CD14-positive monocyte (primary cell): ENCODE measurements at regions not wholly inside any gene's neighbourhood (a gene's known extent, or its start where the extent isn't known, plus 50 kb on each side); places are given as distances from the start of the nearest gene placed in this dataset.

ENCODE experiments used
- DNase-seq, 3 donors: peaks; one replicate each; pipeline ENCODE4 v3.0.0-alpha.2; 2011 to 2022
- H2AFZ ChIP-seq: 2 replicates; pipeline ENCODE4 v1.6.0; 2012; ENCODE audit warnings: mild to moderate bottlenecking, low read depth, low read length, inconsistent platforms; ENCODE audit not compliant: insufficient read depth, poor library complexity, severe bottlenecking
- H3K27ac ChIP-seq, 2 donors: 1 replicate in 1 of 2; 2 replicates in 1 of 2; pipeline ENCODE4 v1.5.1; 2012 to 2013; ENCODE audit warnings: low read length in 2 of 2, control low read depth in 1 of 2, inconsistent platforms in 1 of 2, low read depth in 1 of 2, mild to moderate bottlenecking in 1 of 2
- H3K27me3 ChIP-seq, 2 donors: one replicate each; pipeline versions ENCODE4 v1.6.0 to v1.6.1; 2011 to 2013; ENCODE audit warnings: low read length in 2 of 2; ENCODE audit not compliant: control insufficient read depth in 2 of 2, insufficient read depth in 2 of 2
- H3K36me3 ChIP-seq, 2 donors: replicated peaks in 1 of 2; 1 replicate in 1 of 2; 2 replicates in 1 of 2; pipeline versions ENCODE4 v1.5.1 to v1.6.1; 2012 to 2013; ENCODE audit warnings: low read length in 2 of 2, control low read depth in 1 of 2, inconsistent platforms in 1 of 2, mild to moderate bottlenecking in 1 of 2; ENCODE audit not compliant: insufficient read depth in 2 of 2, control insufficient read depth in 1 of 2
- H3K4me1 ChIP-seq, 2 donors: 1 replicate in 1 of 2; 2 replicates in 1 of 2; pipeline versions ENCODE4 v1.5.1 to v1.6.1; 2012 to 2013; ENCODE audit warnings: low read length in 2 of 2, control low read depth in 1 of 2, inconsistent platforms in 1 of 2, mild to moderate bottlenecking in 1 of 2, moderate library complexity in 1 of 2; ENCODE audit not compliant: insufficient read depth in 2 of 2, control insufficient read depth in 1 of 2
- H3K4me2 ChIP-seq: replicated peaks from 2 replicates; pipeline ENCODE3; 2012; ENCODE audit warnings: low read length, moderate library complexity, mild to moderate bottlenecking; ENCODE audit not compliant: poor library complexity, severe bottlenecking; ENCODE audit errors: extremely low read depth
- H3K4me3 ChIP-seq, 3 experiments: fragments of 200-600 bp in 1 of 3; sonication (generic) in 1 of 3; replicated peaks in 1 of 3; 1 replicate in 2 of 3; 2 replicates in 1 of 3; pipeline ENCODE4 v1.5.1; 2011 to 2013; ENCODE audit warnings: low read length in 3 of 3, mild to moderate bottlenecking in 3 of 3, control low read depth in 2 of 3, low read depth in 2 of 3, inconsistent platforms in 1 of 3, moderate library complexity in 1 of 3
- H3K79me2 ChIP-seq: 2 replicates; pipeline ENCODE4 v1.6.0; 2012; ENCODE audit warnings: mild to moderate bottlenecking, control low read depth, inconsistent platforms, low read length, moderate library complexity; ENCODE audit not compliant: insufficient read depth
- H3K9ac ChIP-seq: 2 replicates; pipeline ENCODE4 v1.6.0; 2017; ENCODE audit warnings: low read length, mild to moderate bottlenecking; ENCODE audit not compliant: insufficient read depth, poor library complexity, severe bottlenecking
- H3K9me3 ChIP-seq, 2 donors: replicated peaks in 1 of 2; 1 replicate in 1 of 2; 2 replicates in 1 of 2; pipeline versions ENCODE4 v1.5.1 to v1.6.1; 2012 to 2013; ENCODE audit warnings: low read length in 2 of 2, control low read depth in 1 of 2; ENCODE audit not compliant: control insufficient read depth in 1 of 2, insufficient read depth in 1 of 2
- H4K20me1 ChIP-seq: 2 replicates; pipeline ENCODE4 v1.6.0; 2012; ENCODE audit warnings: mild to moderate bottlenecking, low read length, control low read depth, moderate library complexity; ENCODE audit not compliant: insufficient read depth
- H3K27ac Mint-ChIP-seq, 7 donors: one replicate each; pipeline ENCODE4 v1.8.0; 2020; ENCODE audit warnings: mild to moderate bottlenecking in 7 of 7, mixed read lengths in 7 of 7, moderate library complexity in 6 of 7, inconsistent platforms in 2 of 7
- H3K27me3 Mint-ChIP-seq, 3 donors: one replicate each; pipeline ENCODE4 v1.8.0; 2021 to 2022; ENCODE audit warnings: low read depth in 3 of 3, mild to moderate bottlenecking in 3 of 3, mixed read lengths in 3 of 3, moderate library complexity in 3 of 3, inconsistent platforms in 1 of 3
- H3K36me3 Mint-ChIP-seq, 2 donors: one replicate each; pipeline ENCODE4 v1.8.0; 2020; ENCODE audit warnings: mixed read lengths in 2 of 2, inconsistent platforms in 1 of 2, mild to moderate bottlenecking in 1 of 2
- H3K4me1 Mint-ChIP-seq: one replicate; pipeline ENCODE4 v1.8.0; 2020; ENCODE audit warnings: mild to moderate bottlenecking, mixed read lengths
- H3K4me3 Mint-ChIP-seq, 2 donors: one replicate each; pipeline ENCODE4 v1.8.0; 2020; ENCODE audit warnings: mild to moderate bottlenecking in 2 of 2, mixed read lengths in 2 of 2, moderate library complexity in 1 of 2
- H3K9me3 Mint-ChIP-seq, 7 donors: one replicate each; pipeline ENCODE4 v1.8.0; 2020 to 2022; ENCODE audit warnings: mixed read lengths in 7 of 7, mild to moderate bottlenecking in 6 of 7, moderate library complexity in 6 of 7, inconsistent platforms in 2 of 7
- WGBS: methylation state at CpG from one replicate; pipeline ENCODE4 v1.1.5; 2013; ENCODE audit warnings: missing lambda C conversion rate; ENCODE audit not compliant: insufficient coverage; 5-methylcytosine and 5-hydroxymethylcytosine counted together
- intact Hi-C, 2 donors: fragments of 100-400 bp; cut with micrococcal nuclease; formaldehyde crosslinking; loops; one replicate each; pipeline versions ENCODE4 v1.15.0 to v1.15.1; 2023
- TF ChIP-seq, protein P1 (sequence below): fragments of 200-600 bp; IDR thresholded peaks from one replicate; pipeline ENCODE4 v1.8.0; 2022; ENCODE audit warnings: antibody characterized with exemption, mild to moderate bottlenecking

DNA sequence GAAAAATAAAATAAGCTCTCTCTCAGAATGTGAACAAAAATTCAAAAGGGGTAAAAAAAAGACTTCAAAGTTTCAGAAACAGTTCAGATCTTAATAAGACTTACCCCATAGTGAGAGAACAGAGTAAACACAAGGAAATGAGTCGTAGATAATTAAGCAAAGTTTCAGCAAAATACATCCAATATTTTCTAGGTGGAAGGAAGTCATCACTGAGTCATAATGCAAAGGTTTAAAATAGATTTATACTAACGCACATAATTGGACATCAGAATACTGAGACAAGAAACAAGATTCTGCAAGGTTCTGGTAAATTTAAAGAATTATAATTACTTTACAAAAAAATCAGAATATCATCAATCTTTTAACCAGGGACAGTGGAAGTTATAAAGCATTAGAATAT, 1370.7 kb upstream of the ATXN8OS start:
- H3K27me3 Mint-ChIP-seq: no peaks in the 10 kb centered on the region
- DNase-seq: no peak
- no peaks in the 10 kb centered on the region for H3K9me3 ChIP-seq
- no peak overlapping the region for H3K27ac ChIP-seq
- H3K36me3 Mint-ChIP-seq: no peaks in the 10 kb centered on the region
- no peak overlapping the region for H2AFZ ChIP-seq
- no peak overlapping the region for H3K27ac Mint-ChIP-seq
- H3K79me2 ChIP-seq: no peaks in the 10 kb centered on the region
- H3K4me1 Mint-ChIP-seq: no peaks in the 10 kb centered on the region
- WGBS: no CpG with 5 or more reads among the region's 2 CpGs
- H3K9me3 Mint-ChIP-seq: peaks cover 0 to 5% (median 1%) of the 10 kb centered on the region in 7 donors
- no peaks in the 10 kb centered on the region for H3K36me3 ChIP-seq
- H4K20me1 ChIP-seq: no peaks in the 10 kb centered on the region
- no peaks in the 10 kb centered on the region for H3K4me1 ChIP-seq
- H3K9ac ChIP-seq: no peak overlapping the region
- H3K4me3 ChIP-seq: no peak overlapping the region
- intact Hi-C loops: no loop called here
- H3K4me3 Mint-ChIP-seq: no peak overlapping the region
- no peaks in the 10 kb centered on the region for H3K27me3 ChIP-seq
- TF ChIP-seq, protein P1, sequence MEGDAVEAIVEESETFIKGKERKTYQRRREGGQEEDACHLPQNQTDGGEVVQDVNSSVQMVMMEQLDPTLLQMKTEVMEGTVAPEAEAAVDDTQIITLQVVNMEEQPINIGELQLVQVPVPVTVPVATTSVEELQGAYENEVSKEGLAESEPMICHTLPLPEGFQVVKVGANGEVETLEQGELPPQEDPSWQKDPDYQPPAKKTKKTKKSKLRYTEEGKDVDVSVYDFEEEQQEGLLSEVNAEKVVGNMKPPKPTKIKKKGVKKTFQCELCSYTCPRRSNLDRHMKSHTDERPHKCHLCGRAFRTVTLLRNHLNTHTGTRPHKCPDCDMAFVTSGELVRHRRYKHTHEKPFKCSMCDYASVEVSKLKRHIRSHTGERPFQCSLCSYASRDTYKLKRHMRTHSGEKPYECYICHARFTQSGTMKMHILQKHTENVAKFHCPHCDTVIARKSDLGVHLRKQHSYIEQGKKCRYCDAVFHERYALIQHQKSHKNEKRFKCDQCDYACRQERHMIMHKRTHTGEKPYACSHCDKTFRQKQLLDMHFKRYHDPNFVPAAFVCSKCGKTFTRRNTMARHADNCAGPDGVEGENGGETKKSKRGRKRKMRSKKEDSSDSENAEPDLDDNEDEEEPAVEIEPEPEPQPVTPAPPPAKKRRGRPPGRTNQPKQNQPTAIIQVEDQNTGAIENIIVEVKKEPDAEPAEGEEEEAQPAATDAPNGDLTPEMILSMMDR: no peak
- no peak overlapping the region for H3K4me2 ChIP-seq

- Histone ChIP-seq H2AFZ (no peak overlapping the region), H3K4me2 (no peak overlapping the region), H3K27ac (no peak overlapping the region), H3K9me3 (peaks cover 0 to 4% of the 10 kb centered on the region in 2 donors), H3K4me3 (no peak overlapping the region), H3K9ac (no peak overlapping the region), H3K27me3 (no peaks in the 10 kb centered on the region), H3K4me1 (no peaks in the 10 kb centered on the region), H3K36me3 (no peaks in the 10 kb centered on the region), H3K79me2 (no peaks in the 10 kb centered on the region), H4K20me1 (no peaks in the 10 kb centered on the region)
- no peak overlapping the region for H3K27ac Mint-ChIP-seq
- H3K27me3 Mint-ChIP-seq: no peaks in the 10 kb centered on the region
- intact Hi-C loops: no loop called here
- peaks cover 0 to 3% (median 1%) of the 10 kb centered on the region in 7 donors for H3K9me3 Mint-ChIP-seq
- TF ChIP-seq, protein P1: no peak
- no peak for DNase-seq
- 91% methylated on average over 3 of the region's 4 CpGs for WGBS
- H3K4me3 Mint-ChIP-seq: no peak overlapping the region
- no peaks in the 10 kb centered on the region for H3K36me3 Mint-ChIP-seq
- no peaks in the 10 kb centered on the region for H3K4me1 Mint-ChIP-seq
These were observed 1379.8 kb upstream of the ATXN8OS start for GRCh38 chr13:68727798-68728197.
